DOHH2 (cell line): ENCODE measurements at regions not wholly inside any gene's neighbourhood (a gene's known extent, or its start where the extent isn't known, plus 50 kb on each side); places are given as distances from the start of the nearest gene placed in this dataset.

Experiments
- CTCF ChIP-seq: fragments of 200-600 bp; sonication (generic); IDR thresholded peaks from one replicate; pipeline ENCODE4 v1.5.1; 2014; ENCODE audit warnings: antibody characterized with exemption, mild to moderate bottlenecking, low read depth, low read length; ENCODE audit not compliant: poor library complexity, severe bottlenecking
- EZH2phosphoT487 ChIP-seq: fragments of 200-600 bp; sonication (generic); IDR thresholded peaks from 2 replicates; pipeline ENCODE4 v1.6.1; 2017; ENCODE audit warnings: borderline replicate concordance, mild to moderate bottlenecking, antibody characterized with exemption, low read length, moderate library complexity, mixed read lengths

GRCh38 chr4:53841711-53842110 is 222.7 kb downstream of the CHIC2 start:
- no peak for TF ChIP-seq CTCF
- TF ChIP-seq EZH2phosphoT487 = no peak
